K562 (cell line): ENCODE measurements at regions not wholly inside any gene's neighbourhood (a gene's known extent, or its start where the extent isn't known, plus 50 kb on each side); places are given as distances from the start of the nearest gene placed in this dataset.

Experiments used
- CHD1 ChIP-seq: fragments of 200-600 bp; sonication (generic); IDR thresholded peaks from one replicate; pipeline ENCODE4 v1.6.1; 2012; ENCODE audit warnings: mild to moderate bottlenecking, moderate library complexity, low read length, inconsistent platforms
- CREBBP ChIP-seq: IDR thresholded peaks from one replicate; pipeline ENCODE4 v1.6.1; 2012; ENCODE audit warnings: low read depth, mild to moderate bottlenecking, control low read depth, inconsistent platforms, low read length
- EWSR1 ChIP-seq: fragments of 450-650 bp; IDR thresholded peaks from 2 replicates; pipeline ENCODE4 v1.6.1; 2018; ENCODE audit warnings: borderline replicate concordance, mild to moderate bottlenecking, low read depth, moderate library complexity; ENCODE audit not compliant: partially characterized antibody
- MCM3 ChIP-seq: fragments of 450-650 bp; IDR thresholded peaks from 2 replicates; pipeline ENCODE4 v1.6.1; 2016
- MEF2D ChIP-seq: conservative IDR thresholded peaks from 2 replicates; pipeline ENCODE4 v1.6.1; 2016; ENCODE audit warnings: low read depth, missing genetic modification characterization, missing compliant biosample characterization
- PHF21A ChIP-seq: fragments of 450-650 bp; IDR thresholded peaks from 2 replicates; pipeline ENCODE4 v1.6.1; 2017; ENCODE audit warnings: low read depth, borderline replicate concordance
- SMAD3 ChIP-seq: fragments of 450-650 bp; formaldehyde crosslinking; conservative IDR thresholded peaks from 2 replicates; pipeline ENCODE4 v1.4.0; 2020; ENCODE audit warnings: mild to moderate bottlenecking
- TAF1 ChIP-seq: IDR thresholded peaks from 2 replicates; pipeline ENCODE4 v1.6.1; 2011; ENCODE audit warnings: mild to moderate bottlenecking, low read length, moderate library complexity; ENCODE audit not compliant: insufficient read depth, control insufficient read depth, severe bottlenecking; ENCODE audit errors: extremely low read depth
- TAF15 ChIP-seq: fragments of 200-400 bp; formaldehyde crosslinking; IDR thresholded peaks from 2 replicates; pipeline ENCODE4 v1.6.1; 2017; ENCODE audit warnings: mild to moderate bottlenecking, low read depth, low read length, moderate library complexity
- TAF9B ChIP-seq: fragments of 450-650 bp; IDR thresholded peaks from 2 replicates; pipeline ENCODE4 v1.6.1; 2018; ENCODE audit warnings: mild to moderate bottlenecking; ENCODE audit not compliant: partially characterized antibody
- TARDBP ChIP-seq: fragments of 450-650 bp; IDR thresholded peaks from 2 replicates; pipeline ENCODE4 v1.6.1; 2016
- TCF3 ChIP-seq: sonication (generic); formaldehyde crosslinking; IDR thresholded peaks from 2 replicates; pipeline ENCODE4 v1.4.0; 2020; ENCODE audit warnings: mild to moderate bottlenecking, missing genetic modification reagents
- ZEB2 ChIP-seq: fragments of 450-650 bp; IDR thresholded peaks from 2 replicates; pipeline ENCODE4 v1.6.1; 2016
- ZNF174 ChIP-seq: fragments of 250-450 bp; sonication (Bioruptor Pico); IDR thresholded peaks from 2 replicates; pipeline ENCODE4 v1.4.0; 2020; ENCODE audit warnings: mild to moderate bottlenecking
- ZNF23 ChIP-seq: fragments of 250-450 bp; sonication (Bioruptor Pico); IDR thresholded peaks from 2 replicates; pipeline ENCODE4 v1.4.0; 2020; ENCODE audit warnings: mild to moderate bottlenecking
- ZNF232 ChIP-seq: sonication (generic); formaldehyde crosslinking; IDR thresholded peaks from 2 replicates; pipeline ENCODE4 v1.8.0; 2022; ENCODE audit warnings: mild to moderate bottlenecking, missing genetic modification reagents
- ZNF507 ChIP-seq: conservative IDR thresholded peaks from 2 replicates; pipeline ENCODE4 v1.6.1; 2017; ENCODE audit warnings: missing genetic modification characterization, missing compliant biosample characterization
- ZNF584 ChIP-seq: fragments of 200-800 bp; sonication (Bioruptor generic); IDR thresholded peaks from 2 replicates; pipeline ENCODE4 v1.6.1; 2016; ENCODE audit warnings: low read depth, mild to moderate bottlenecking, missing genetic modification characterization, missing compliant biosample characterization
- ZNF778 ChIP-seq: fragments of 450-650 bp; formaldehyde crosslinking; IDR thresholded peaks from 2 replicates; pipeline ENCODE4 v1.4.0; 2020; ENCODE audit warnings: mild to moderate bottlenecking, moderate library complexity
- ZSCAN29 ChIP-seq: fragments of 450-650 bp; IDR thresholded peaks from 2 replicates; pipeline ENCODE4 v1.6.1; 2017
- TF ChIP-seq, protein P1 (sequence below): fragments of 250-450 bp; sonication (Bioruptor Pico); IDR thresholded peaks from 2 replicates; pipeline ENCODE4 v1.4.0; 2020; ENCODE audit warnings: mild to moderate bottlenecking, moderate library complexity
- TF ChIP-seq, protein P2 (sequence below): sonication (generic); formaldehyde crosslinking; IDR thresholded peaks from 2 replicates; pipeline ENCODE4 v1.8.0; 2022; ENCODE audit warnings: missing genetic modification reagents, mild to moderate bottlenecking, borderline replicate concordance

DNA sequence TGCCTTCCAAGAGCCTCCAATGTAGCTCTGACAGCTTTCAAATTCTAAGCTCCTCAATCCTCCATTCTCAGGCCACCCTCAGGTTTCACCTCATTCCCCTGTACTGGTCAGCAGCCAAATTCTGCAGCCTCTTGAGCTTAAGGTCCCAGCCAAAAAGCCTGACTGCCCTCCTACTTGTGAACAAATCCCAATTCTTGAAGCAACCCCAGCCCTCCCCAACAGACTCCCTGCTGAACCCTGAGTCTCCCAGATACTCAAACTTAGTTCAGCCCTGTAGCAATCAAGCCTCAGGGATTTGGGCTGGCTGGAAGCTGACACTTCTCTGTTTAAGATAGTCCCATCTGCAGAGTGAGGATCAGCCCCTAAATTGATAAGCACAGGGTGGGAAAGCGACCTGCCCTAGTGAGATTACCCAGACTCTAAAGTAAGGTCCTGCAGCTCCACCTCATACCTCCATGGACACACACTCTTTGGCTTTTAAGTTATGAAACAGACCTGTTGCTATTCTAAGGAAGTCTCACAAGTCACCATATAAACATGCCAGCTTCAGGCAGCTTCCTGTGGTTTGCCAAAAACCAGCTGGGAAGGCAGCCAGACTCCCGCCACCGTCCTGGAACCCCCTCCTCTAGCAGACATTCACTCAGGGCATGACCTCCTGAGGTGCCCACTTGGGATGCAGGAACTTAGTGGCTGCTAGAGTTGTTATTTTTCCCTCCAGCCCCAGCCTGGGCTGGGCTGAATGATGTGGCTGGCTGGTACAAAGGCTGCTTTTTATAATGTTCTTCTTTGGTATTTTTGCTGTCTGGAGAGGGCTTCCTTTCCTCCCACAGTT lies 82.5 kb upstream of the PICALM start (continued):
- TF ChIP-seq, protein P1, sequence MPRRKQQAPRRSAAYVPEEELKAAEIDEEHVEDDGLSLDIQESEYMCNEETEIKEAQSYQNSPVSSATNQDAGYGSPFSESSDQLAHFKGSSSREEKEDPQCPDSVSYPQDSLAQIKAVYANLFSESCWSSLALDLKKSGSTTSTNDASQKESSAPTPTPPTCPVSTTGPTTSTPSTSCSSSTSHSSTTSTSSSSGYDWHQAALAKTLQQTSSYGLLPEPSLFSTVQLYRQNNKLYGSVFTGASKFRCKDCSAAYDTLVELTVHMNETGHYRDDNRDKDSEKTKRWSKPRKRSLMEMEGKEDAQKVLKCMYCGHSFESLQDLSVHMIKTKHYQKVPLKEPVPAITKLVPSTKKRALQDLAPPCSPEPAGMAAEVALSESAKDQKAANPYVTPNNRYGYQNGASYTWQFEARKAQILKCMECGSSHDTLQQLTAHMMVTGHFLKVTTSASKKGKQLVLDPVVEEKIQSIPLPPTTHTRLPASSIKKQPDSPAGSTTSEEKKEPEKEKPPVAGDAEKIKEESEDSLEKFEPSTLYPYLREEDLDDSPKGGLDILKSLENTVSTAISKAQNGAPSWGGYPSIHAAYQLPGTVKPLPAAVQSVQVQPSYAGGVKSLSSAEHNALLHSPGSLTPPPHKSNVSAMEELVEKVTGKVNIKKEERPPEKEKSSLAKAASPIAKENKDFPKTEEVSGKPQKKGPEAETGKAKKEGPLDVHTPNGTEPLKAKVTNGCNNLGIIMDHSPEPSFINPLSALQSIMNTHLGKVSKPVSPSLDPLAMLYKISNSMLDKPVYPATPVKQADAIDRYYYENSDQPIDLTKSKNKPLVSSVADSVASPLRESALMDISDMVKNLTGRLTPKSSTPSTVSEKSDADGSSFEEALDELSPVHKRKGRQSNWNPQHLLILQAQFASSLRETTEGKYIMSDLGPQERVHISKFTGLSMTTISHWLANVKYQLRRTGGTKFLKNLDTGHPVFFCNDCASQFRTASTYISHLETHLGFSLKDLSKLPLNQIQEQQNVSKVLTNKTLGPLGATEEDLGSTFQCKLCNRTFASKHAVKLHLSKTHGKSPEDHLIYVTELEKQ, result no peak
- TF ChIP-seq ZNF507 (tag), result no peak
- peak; percentile 82 for TF ChIP-seq ZEB2
- TF ChIP-seq TAF9B, result peak; percentile 24
- TF ChIP-seq TAF15, result no peak
- TF ChIP-seq SMAD3 (CRISPR knock-in tag), result 0 out of 2 replicates have a peak, but pooled peaks have one; percentile 24
- TF ChIP-seq PHF21A, result no peak
- TF ChIP-seq ZNF232 (CRISPR knock-in tag), result no peak
- no peak for TF ChIP-seq CREBBP
- TF ChIP-seq TAF1, result peak; percentile 51
- no peak for TF ChIP-seq ZSCAN29
- no peak for TF ChIP-seq MEF2D
- no peak for TF ChIP-seq ZNF584 (CRISPR knock-in tag)
- TF ChIP-seq ZNF174 (CRISPR knock-in tag), result no peak
- TF ChIP-seq TCF3 (CRISPR knock-in tag), result peak; percentile 99
- no peak for TF ChIP-seq CHD1
- no peak for TF ChIP-seq ZNF778 (CRISPR knock-in tag)
- no peak for TF ChIP-seq MCM3
- no peak for TF ChIP-seq ZNF23 (CRISPR knock-in tag)
- TF ChIP-seq TARDBP, result no peak; the same call in 1 of the 2 replicates
- TF ChIP-seq, protein P2, sequence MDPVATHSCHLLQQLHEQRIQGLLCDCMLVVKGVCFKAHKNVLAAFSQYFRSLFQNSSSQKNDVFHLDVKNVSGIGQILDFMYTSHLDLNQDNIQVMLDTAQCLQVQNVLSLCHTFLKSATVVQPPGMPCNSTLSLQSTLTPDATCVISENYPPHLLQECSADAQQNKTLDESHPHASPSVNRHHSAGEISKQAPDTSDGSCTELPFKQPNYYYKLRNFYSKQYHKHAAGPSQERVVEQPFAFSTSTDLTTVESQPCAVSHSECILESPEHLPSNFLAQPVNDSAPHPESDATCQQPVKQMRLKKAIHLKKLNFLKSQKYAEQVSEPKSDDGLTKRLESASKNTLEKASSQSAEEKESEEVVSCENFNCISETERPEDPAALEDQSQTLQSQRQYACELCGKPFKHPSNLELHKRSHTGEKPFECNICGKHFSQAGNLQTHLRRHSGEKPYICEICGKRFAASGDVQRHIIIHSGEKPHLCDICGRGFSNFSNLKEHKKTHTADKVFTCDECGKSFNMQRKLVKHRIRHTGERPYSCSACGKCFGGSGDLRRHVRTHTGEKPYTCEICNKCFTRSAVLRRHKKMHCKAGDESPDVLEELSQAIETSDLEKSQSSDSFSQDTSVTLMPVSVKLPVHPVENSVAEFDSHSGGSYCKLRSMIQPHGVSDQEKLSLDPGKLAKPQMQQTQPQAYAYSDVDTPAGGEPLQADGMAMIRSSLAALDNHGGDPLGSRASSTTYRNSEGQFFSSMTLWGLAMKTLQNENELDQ (CRISPR knock-in tag), result no peak
- TF ChIP-seq EWSR1, result no peak
